ENCODE measurements at regions not wholly inside any gene's neighbourhood (a gene's known extent, or its start where the extent isn't known, plus 50 kb on each side); places are given as distances from the start of the nearest gene placed in this dataset.
"Not testable (repeated sequence)": the region's sequence is repeated elsewhere in the genome, so short reads cannot be mapped to it uniquely, and the experiment has no call there.

DNA sequence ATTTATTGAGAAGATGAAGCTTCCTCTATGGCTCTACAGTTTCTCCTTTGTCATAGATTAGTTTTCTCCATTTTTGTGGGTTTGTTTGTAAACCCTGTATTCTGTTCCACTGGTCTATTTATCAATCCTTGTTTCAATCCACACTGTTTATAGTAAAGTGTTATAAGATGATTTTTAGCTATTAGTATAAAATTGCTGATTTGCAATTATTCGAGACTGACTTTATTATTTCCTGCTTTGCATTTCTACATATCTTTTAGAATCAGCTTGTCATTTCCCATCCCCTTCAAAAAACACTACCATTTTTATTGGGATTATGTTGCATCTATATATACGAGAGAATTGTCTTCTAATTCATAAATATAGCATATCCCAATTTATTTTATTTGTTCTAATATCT, 325.9 kb upstream of the EPHA7 start:
- DNase-seq: no peak

DNA sequence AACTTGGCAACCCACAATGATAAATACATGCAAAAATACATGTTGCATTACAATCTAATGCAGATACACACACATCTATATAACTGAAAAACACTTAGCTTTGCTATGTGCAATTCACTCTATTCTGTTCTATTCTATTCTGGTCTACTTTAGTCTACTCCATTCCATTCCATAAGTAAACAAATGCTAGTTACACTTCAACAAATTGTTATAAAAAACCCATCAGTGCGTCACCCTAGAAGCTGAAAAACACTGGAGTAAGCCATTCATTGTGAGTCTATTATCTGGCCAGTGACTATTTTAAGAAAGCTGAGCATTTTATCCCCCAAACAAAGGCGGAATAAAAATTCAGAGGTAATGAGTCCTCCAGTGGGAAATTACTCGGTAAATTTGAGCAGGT, 315.7 kb upstream of the EPHA7 start:
- DNase-seq: no peak

DNA sequence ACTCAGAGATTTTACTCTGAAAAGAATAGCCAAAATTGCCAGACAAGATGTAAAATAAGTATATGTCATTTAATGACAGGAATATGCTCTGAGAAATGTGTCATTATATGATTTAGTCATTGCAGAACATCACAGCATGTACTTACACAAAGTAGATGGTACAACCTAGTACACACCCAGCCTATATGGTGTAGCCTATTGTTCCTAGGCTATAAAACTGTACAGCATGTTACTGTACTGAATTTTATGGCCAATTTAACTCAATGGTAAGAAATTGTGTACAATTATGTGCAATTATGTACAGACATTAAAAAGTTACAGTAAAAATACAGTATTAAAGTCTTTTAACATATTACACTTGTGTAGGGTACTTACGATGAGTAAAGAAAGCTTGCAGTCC, 311.9 kb upstream of the EPHA7 start:
- no peak for DNase-seq

DNA sequence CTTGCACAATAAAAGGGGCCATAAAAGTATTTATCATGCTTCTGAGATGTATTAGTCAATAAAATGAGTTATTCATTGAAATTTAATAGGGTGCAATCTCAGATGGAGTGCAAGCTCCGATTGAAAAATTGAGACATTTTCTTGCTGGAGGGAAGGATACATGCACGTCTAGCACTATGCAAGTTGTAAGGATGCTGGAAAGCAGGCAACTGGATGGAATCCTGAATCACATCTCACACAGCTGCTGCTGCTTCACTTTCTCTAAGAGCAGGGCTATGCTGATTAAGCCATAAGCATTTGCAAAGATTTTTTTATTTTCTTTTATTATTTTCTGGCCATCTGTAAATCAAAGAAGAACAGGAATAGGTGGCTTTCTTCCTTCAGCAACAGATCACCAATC, 308.8 kb upstream of the EPHA7 start:
- DNase-seq: no peak

DNA sequence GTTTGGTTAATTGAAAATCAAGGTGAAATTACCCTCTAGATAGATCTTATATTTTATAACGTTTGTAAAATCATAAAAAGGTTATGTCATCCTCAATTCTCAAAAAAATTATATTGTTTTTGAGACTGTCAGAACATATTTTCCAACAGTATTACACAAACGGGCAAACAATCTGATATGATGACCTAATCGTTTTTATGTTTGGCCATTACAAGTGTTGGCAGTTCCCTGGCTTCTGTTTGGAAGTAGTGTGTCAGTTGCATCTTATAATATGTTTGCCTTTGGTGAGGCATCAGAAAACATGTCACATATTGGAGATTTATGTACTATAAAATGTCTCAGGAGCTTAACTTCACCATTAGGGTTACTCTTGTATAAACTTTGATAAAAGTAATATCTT, 308.1 kb upstream of the EPHA7 start:
- no peak for DNase-seq

DNA sequence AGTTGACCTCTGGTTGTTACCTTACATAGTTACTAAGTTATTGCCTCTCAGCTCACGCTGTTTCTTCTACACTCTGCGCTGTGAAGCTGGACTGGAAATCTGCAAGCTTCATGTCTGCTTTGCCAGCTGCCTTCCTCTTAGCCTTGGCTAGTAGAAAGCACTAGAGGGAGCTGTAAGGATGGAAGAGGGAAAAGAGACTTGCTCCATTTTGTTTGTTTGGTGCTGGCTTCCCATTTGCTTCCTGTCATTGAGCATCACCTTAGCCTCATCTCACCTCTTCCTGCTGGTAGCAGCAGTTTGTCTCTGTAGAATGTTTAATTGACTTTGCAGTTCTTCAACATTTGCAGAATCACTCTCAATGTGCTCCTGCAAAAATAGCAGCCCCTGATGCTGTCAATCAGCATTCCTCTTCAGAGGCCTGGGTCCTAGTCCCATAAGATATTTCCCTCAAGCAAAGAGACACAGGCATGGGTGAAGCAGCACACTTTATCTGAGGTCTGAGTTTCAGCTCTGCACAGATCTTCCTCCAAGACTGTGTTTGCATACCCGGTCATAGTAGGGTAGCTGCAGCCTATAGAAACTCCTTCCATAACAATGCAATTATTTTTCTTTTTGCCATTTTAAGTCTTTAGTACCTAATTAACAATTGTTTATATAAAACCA, 302.2 kb upstream of the EPHA7 start:
- DNase-seq: peak; percentile 38

DNA sequence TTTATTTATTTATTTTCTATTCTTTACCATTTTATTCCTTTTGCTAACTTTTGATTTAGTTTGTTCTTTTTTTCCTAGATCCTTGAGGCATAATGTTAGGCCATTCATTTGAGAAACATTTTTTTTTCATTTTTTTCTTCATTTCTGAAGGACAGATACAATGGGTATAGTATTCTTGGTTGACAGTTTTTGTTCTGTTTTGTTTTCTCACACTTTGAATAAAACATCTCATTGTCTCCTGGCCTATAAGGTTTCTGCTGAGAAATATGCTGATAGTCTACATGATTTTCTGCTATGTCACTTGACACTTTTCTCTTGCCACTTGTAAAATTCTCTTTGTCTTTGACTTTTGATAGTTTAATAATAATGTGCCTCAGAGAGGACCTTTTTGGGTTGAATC, 294.6 kb upstream of the EPHA7 start:
- no peak for DNase-seq

DNA sequence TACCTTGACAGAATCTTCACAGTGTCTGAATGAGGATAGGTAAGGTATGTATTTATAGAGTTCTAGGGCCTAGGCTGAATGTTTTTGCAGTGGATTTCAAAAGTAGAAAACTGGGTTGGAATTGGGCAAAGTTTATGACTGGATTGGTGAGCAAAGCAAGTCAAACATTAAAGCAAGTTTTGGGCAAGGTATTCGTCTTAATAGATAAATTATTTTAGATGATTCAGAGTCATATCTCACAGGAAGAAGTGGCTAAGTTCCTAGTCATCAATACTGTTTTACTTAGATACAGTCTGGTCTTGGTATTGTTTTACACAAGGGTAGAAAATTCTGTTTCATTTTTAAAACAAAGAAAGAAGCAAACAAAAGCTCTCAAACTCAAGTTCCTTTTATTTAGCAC, 284.1 kb upstream of the EPHA7 start:
- no peak for DNase-seq

DNA sequence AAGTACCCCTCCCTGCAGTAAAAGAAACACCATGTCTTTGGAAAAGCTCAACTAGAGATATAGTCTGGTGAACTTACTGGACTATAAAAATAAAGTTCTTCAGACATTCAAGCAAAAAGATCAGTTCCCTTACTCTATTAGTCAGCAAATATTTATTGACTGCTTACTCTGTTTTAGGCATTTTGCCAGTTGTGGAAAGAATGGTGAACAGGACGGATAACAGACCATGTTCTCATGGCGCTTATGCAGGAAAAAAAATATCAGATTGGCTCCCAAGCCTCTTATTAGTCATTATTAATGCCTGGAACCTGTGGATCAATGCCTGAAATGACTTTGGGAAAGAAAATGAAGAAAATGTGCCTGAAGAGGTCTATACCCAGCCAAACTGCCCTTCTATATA, 282.2 kb upstream of the EPHA7 start:
- DNase-seq: no peak

DNA sequence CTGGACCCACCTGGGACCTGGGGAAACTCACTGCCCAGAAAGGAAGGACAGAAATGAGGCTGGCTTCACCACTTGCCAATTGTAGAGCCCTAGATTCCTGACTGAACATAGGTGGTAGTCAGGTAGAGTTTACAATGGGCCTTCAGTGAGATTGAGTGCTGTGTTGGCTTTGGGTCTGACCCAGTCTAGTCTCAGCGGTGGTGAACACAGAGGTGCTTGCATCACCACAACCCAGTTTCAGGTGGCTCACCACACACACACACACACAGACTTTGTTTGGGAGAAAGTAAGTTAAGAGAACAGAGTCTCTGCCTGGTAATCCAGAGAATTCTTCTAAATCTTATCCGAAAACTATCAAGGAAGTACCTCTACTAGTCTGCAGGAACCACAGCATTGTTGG, 266.1 kb upstream of the EPHA7 start:
- no peak for DNase-seq

DNA sequence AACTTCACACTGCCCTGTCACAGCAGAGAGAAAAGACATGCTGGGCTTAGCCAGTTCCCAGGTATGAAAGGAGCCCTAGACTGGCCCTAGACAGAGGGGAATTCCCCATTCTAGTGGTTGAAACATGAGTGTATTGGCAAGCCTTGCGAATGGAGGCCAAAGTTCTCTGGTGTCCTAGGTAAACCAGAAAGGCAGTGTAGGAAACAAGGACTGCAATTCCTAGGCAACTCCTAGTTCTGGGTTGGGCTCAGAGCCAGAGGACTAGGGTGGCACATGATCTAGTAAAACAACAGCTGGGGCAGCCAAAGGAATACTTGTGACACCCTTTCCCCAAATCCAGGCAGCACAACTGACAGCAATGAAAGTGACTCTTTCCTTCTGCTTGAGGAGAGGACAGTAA, 265.0 kb upstream of the EPHA7 start:
- DNase-seq: no peak

DNA sequence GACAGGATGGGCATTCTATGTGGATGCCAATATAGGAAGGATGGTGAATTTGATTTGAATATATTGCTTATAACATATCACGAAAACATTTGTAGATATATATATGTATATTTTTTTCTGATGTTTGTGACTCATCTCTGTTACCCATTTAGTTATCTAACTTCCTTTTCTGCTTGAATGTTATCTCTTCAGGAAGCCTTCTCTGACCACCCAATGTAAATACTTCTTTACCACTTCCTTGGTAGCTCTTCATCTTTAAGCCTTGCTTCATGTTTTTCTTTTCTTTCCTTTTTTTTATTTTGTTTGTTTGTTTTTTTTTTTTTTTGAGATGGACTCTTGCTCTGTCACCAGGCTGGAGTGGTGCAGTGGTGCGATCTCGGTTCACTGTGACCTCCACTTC, 260.5 kb upstream of the EPHA7 start:
- DNase-seq: no peak

DNA sequence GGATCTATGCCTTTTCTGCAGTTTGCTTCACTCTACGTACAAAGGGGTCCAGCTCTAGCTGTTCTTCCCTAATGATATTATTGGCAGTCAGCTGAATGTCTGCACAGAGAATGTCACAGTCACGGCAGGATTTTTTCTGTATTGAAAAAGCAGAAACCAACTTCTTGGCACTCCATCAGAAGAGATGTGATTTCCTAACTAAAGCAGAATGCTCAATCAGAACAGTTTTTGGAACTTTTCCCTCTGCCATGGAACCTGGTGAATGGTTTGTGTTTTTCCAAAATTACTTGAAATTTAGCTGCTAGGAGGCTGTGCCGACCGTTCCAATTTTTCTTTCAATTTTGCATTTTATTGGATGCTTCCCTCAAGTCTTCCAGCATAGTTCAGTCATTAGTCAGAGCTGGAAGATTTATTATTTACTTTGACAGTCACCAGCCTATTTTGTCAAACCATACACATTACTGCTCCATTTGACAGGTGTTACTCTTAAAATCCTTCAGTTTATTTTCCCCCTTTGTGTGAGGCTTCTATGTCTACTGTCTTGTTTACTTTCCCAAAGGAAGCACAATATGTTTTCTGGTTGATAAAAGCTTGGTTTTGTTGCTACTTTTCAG, 259.6 kb upstream of the EPHA7 start:
- DNase-seq: peak; percentile 11

DNA sequence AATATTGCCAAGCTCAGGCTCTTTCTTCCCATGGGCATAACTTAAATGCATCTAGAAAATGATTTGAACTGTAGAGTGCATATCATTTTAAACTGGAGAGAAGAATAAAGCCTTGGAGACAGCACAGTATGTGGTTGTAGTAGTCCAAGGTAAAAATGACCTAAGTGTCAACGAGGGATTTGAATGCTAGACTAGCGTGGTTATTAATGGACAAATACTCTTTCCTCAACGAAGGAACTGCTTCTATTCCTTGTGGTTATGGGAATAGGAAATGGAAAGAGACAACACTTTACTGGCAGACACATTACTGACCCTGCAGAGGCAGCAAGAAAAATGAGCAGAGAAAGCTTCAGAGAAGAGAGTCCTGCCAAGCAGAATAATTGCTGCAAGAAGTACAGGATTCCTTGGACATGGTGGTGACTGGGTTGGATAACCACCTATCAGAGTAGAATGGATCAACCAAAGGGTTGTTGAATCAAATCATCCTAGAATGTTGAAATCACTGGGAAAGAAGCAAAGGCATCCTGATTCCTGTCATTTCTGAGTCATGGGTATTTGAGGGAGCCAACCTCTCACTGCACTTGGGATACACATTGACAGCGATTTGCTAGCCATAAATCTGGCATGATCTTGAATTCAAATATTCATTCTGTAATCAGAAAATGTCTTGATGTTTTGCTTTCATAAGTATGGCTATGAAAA, 258.1 kb upstream of the EPHA7 start:
- peak; percentile 36 for DNase-seq

DNA sequence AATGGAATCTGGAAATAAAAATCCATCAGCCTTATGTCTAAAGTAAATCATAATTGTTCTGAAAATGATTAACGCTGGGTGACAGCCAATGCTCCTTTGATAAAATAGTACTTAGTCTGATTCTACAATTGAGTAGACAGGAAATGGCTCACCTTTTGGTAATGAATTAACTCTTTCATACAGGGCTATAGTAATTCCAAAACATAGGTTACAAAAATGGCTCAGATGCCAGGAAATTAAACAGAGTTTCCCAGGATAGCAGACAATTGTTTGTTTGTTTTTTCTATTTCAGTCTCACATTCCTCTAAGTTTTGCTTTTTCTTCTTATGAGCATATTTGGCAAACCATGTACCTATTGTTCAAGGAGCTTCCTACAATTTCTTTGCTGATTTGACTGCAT, 257.2 kb upstream of the EPHA7 start:
- DNase-seq: no peak

DNA sequence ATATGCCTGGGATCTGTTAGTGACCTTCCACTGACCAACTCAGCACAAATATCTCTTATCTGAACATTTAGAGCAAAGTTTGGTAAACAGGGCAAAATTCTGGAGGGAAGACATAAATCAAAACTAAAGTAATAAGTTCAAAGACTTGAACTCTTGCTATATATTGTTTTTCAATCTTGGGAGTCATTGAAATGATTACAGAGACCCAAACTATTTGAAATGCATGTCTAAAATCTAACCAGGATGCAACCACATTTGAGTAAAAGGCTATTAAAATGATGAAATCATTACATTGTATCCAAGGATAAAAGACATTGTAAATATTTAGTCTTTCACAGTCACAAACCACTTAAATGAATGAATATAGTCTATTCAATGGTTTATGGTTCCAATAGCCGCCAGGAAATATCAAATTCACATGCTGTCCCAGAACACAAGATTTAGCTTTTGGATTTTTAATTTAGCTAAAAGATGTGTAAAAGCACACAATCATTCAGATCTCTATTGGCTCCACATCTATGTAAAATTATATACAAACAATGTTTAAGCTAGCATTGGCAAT, 256.6 kb upstream of the EPHA7 start:
- peak; percentile 9 for DNase-seq

DNA sequence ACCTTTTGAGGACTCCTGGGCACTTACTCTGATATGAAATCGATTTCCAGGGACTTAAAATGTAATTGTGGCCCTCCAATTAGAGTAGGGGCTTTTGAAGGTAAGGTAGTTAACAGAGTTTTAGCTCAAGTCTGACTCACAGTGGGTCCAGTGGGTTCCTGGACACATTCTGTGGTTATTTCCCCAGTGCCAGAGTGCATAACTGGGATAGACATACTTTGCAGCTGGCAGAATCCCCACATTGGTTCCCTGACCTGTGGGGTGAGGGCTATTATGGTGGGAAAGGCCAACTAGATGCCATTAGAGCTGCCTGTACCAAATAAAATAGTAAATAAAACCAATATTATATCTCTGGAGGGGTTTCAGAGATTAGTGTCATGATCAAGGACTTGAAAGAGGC, 243.8 kb upstream of the EPHA7 start:
- no peak for DNase-seq

DNA sequence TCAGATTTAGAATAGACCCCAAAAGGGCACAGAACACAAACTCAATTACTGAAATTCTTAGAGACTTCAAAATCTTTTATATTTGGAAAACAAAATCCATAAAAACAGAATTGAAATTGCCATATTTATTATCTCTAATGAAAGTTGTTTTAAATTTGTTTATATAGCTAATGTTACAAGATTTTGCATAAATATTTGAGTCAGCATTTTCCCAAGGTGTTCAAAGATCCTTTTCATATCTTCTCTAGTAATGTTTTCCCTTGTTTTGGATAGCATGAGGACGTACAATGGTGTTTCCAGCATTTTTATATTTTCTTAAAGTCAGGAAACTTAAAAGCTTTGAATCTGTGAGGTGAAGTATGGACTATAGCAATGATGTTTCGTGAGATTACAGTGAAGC, 235.2 kb upstream of the EPHA7 start:
- no peak for DNase-seq

DNA sequence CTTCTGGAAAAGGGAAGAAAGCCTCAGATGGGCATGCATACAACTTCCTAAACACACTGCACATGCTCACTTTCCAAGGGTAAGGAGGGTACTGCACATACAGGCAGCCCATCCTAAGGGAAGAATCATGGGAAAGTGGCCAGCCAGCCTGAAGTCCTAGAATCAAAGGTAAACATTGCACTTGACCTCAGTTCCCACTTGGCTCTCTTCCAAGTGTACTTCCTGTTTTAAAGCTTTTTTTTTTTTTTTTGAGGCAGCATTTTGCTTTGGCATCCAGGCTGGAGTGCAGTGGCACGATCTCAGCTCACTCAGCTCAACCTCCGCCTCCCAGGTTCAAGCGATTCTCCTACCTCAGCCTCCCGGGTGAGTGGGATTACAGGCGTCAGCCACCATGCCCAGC, 225.3 kb upstream of the EPHA7 start:
- no peak for DNase-seq

DNA sequence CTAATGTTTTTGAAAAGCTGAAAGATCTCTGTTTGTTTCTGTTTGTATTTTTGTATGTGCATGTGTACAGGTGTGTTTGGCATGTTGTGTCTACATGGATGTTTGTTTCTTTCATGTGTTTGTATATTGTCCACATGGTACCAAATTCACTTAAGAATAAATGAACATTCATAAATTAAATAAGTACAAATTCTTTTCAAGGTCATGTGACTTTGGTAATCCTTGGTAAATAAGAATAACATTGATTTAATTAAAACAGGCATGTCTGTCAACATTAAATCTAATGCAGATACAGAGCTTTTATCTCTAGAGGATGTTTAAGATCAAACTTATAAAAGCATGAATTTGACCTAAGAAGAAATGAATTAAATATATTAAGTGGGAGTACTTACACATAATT, 219.8 kb upstream of the EPHA7 start:
- DNase-seq: no peak

DNA sequence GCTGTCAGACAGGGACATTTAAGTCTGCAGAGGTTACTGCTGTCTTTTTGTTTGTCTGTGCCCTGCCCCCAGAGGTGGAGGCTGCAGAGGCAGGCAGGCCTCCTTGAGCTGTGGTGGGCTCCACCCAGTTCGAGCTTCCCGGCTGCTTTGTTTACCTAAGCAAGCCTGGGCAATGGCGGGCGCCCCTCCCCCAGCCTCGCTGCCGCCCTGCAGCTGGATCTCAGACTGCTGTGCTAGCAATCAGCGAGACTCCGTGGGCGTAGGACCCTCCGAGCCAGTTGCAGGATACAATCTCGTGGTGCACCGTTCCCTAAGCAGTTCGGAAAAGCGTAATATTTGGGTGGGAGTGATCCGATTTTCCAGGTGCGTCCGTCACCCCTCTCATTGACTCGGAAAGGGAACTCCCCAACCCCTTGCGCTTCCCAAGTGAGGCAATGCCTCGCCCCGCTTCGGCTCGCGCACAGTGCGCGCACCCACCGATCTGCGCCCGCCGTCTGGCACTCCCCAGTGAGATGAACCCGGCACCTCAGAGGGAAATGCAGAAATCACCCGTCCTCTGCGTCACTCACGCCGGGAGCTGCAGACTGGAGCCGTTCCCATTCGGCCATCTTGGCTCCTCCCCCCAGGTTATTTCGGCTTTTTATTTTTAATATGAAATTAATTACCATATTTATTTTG, 217.8 kb upstream of the EPHA7 start:
- not testable (repeated sequence) for DNase-seq

DNA sequence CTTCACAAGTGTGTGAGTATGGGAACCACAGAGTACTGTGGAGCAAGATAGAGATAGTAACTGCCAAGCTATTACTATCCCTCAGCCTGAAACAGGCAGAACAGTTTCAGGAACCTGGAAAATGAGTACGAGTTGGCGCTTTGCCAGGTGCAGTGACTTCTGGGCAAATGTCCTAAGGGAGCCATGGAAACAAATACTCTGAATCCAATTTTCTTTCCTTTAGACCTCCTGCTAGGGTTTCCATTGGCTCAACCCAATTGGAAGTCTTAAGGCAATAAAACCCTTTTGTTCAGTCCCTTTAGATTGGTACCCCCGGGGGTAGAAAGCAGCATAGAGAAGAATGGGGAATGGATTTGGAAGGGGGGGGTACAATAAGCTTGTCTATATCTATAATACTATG, 205.0 kb upstream of the EPHA7 start:
- DNase-seq: no peak

DNA sequence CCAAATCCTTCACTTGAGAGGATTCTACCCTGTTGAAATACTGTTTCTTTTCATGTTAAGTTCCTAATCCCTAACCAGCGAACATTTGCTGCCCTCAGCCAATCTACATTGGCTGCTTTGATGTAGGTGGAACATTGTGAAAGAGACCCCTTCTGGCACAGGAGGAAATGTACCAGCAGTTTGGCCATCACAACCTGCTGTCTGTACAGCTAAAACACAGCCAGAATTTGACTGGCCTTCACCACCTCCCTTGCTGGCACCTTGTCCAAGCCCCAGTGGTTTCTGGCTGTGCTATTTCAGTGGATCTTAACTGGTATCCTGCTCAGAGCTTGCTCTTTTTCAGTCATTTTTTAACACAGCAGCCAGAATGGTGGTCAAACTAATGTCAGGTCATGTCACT, 202.1 kb upstream of the EPHA7 start:
- no peak for DNase-seq

DNA sequence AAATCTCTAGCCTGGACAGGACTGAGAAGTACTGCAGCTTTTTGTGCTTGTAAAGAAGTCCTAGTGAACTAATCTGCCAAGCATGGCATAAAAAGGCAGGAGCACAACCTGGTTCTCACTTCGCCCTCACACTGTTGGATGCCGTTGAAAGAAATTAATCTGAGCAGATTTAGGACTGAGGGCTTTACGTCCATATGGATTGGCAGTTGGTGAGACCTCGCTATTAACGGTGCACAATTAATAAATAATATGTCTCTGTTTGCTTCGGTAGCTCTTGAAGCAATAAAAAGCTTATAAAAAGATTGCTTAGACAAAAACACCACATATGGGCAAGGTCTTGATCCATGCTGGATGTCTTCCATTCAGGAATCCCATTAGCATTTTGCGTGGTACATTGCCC, 185.6 kb upstream of the EPHA7 start:
- DNase-seq: no peak

Data from fibroblast of upper back skin (primary cell).